Testis (tissue), 2 donors: ENCODE measurements at regions not wholly inside any gene's neighbourhood (a gene's known extent, or its start where the extent isn't known, plus 50 kb on each side); places are given as distances from the start of the nearest gene placed in this dataset.

Experiments
- DNase-seq: peaks from one replicate; pipeline ENCODE4 v3.0.0-alpha.2; 2019
- H3K27ac ChIP-seq, 2 donors: fragments of 200-600 bp; sonication (generic); one replicate each; pipeline ENCODE4 v1.5.1; 2019
- H3K27me3 ChIP-seq: fragments of 200-600 bp; sonication (generic); one replicate; pipeline ENCODE4 v1.5.1; 2019
- H3K36me3 ChIP-seq: fragments of 200-600 bp; sonication (generic); one replicate; pipeline ENCODE4 v1.5.1; 2017; ENCODE audit warnings: low read depth; ENCODE audit errors: missing control alignments
- H3K4me1 ChIP-seq: fragments of 200-600 bp; sonication (generic); one replicate; pipeline ENCODE4 v1.5.1; 2019
- H3K4me3 ChIP-seq, 2 donors: fragments of 200-600 bp; sonication (generic); one replicate each; pipeline ENCODE4 v1.5.1; 2017 to 2019
- H3K9me3 ChIP-seq: fragments of 200-600 bp; sonication (generic); one replicate; pipeline ENCODE4 v1.5.1; 2017
- CTCF ChIP-seq, 3 experiments: fragments of 450-650 bp in 2 of 3; fragments of 200-600 bp in 1 of 3; sonication (generic) in 1 of 3; IDR thresholded peaks; one replicate each; pipeline ENCODE4 v1.5.1; 2016 to 2019; ENCODE audit warnings: antibody characterized with exemption in 3 of 3, mild to moderate bottlenecking in 2 of 3, moderate library complexity in 1 of 3
- POLR2A ChIP-seq: fragments of 450-650 bp; IDR thresholded peaks from one replicate; pipeline ENCODE4 v1.6.1; 2017; ENCODE audit warnings: antibody characterized with exemption, mild to moderate bottlenecking, moderate library complexity
- WGBS, 2 donors: methylation state at CpG; one replicate each; pipeline ENCODE4 v1.1.5; 2018; 5-methylcytosine and 5-hydroxymethylcytosine counted together
- intact Hi-C: fragments of 100-400 bp; cut with DNase I; formaldehyde crosslinking; loops from one replicate; pipeline ENCODE4 v1.15.1; 2023; ENCODE audit warnings: low total_unique reads

GRCh38 chr16:82470016-82470415, 156.8 kb upstream of the CDH13 start:
- H3K27me3 ChIP-seq = no peaks in the 10 kb centered on the region
- H3K9me3 ChIP-seq = no peaks in the 10 kb centered on the region
- H3K4me1 ChIP-seq = no peaks in the 10 kb centered on the region
- no peak overlapping the region for H3K27ac ChIP-seq
- no peak overlapping the region for H3K4me3 ChIP-seq
- no peaks in the 10 kb centered on the region for H3K36me3 ChIP-seq
- TF ChIP-seq CTCF (IDR thresholded peaks at IDR 0.05) = no peak
- intact Hi-C loops = no loop called here
- no peak for DNase-seq
- WGBS, 2 donors = 74 to 78% methylated on average over 7 of the region's 7 CpGs

- TF ChIP-seq POLR2A (no peak), CTCF (IDR thresholded peaks at IDR 0.05) (no peak)
- H3K4me3 ChIP-seq = no peak overlapping the region
- H3K27me3 ChIP-seq = no peaks in the 10 kb centered on the region
- H3K27ac ChIP-seq = no peak overlapping the region
- H3K4me1 ChIP-seq = no peaks in the 10 kb centered on the region
- 80 to 86% methylated on average over 13 of the region's 13 CpGs for WGBS, 2 donors
- DNase-seq = no peak
- H3K9me3 ChIP-seq = no peaks in the 10 kb centered on the region
- no peaks in the 10 kb centered on the region for H3K36me3 ChIP-seq
- intact Hi-C loops = no loop called here
Observed at GRCh38 chr16:82464187-82464586, 162.6 kb upstream of the CDH13 start.

- intact Hi-C loops = no loop called here
- H3K4me3 ChIP-seq = no peak overlapping the region
- H3K4me1 ChIP-seq = no peaks in the 10 kb centered on the region
- no peaks in the 10 kb centered on the region for H3K27me3 ChIP-seq
- no peak for TF ChIP-seq POLR2A
- H3K27ac ChIP-seq = no peak overlapping the region
- WGBS, 2 donors = 54 to 69% methylated on average over 3 of the region's 3 CpGs
- DNase-seq = no peak
- no peaks in the 10 kb centered on the region for H3K36me3 ChIP-seq
- H3K9me3 ChIP-seq = no peaks in the 10 kb centered on the region
Observed at GRCh38 chr16:82460766-82461165, 166.0 kb upstream of the CDH13 start.

GRCh38 chr16:82459580-82460256, 167.1 kb upstream of the CDH13 start:
- H3K4me3 ChIP-seq = no peak overlapping the region
- H3K36me3 ChIP-seq = no peaks in the 10 kb centered on the region
- TF ChIP-seq POLR2A (no peak), CTCF (IDR thresholded peaks at IDR 0.05) (no peak)
- no peak overlapping the region for H3K27ac ChIP-seq
- 50 to 77% methylated on average over 11 of the region's 11 CpGs for WGBS, 2 donors
- H3K4me1 ChIP-seq = no peaks in the 10 kb centered on the region
- H3K9me3 ChIP-seq = no peaks in the 10 kb centered on the region
- intact Hi-C loops = no loop called here
- no peak for DNase-seq
- no peaks in the 10 kb centered on the region for H3K27me3 ChIP-seq

- intact Hi-C loops = no loop called here
Observed at GRCh38 chr16:82456683-82457082, 170.1 kb upstream of the CDH13 start.

More at GRCh38 chr16:82456683-82457082, 170.1 kb upstream of the CDH13 start:
- TF ChIP-seq POLR2A (no peak), CTCF (IDR thresholded peaks at IDR 0.05) (peak in 2 of 3 experiments; percentile 36 to 44)
- Histone ChIP-seq H3K4me1 (no peaks in the 10 kb centered on the region), H3K36me3 (no peaks in the 10 kb centered on the region), H3K9me3 (no peaks in the 10 kb centered on the region), H3K27ac (no peak overlapping the region), H3K27me3 (no peaks in the 10 kb centered on the region), H3K4me3 (no peak overlapping the region)
- 17 to 22% methylated on average over 4 of the region's 4 CpGs for WGBS, 2 donors
- DNase-seq = peak; percentile 79
